ENCODE measurements at regions not wholly inside any gene's neighbourhood (a gene's known extent, or its start where the extent isn't known, plus 50 kb on each side); places are given as distances from the start of the nearest gene placed in this dataset.
"Not testable (repeated sequence)": the region's sequence is repeated elsewhere in the genome, so short reads cannot be mapped to it uniquely, and the experiment has no call there.

GRCh38 chr16:17936766-17937402, 399.7 kb downstream of the NPIPA8 start:
- DNase-seq: no peak

GRCh38 chr16:17930280-17930679, 406.3 kb downstream of the NPIPA8 start:
- DNase-seq: no peak

- no peak for DNase-seq
Measured at GRCh38 chr16:17926866-17927399, 409.6 kb downstream of the NPIPA8 start.

- DNase-seq: no peak
Measured at GRCh38 chr16:17926461-17926860, 410.1 kb downstream of the NPIPA8 start.

- DNase-seq: no peak
Measured at GRCh38 chr16:17925761-17926160, 410.8 kb downstream of the NPIPA8 start.

- peak; percentile 70 for DNase-seq
Measured at GRCh38 chr16:17921357-17921978, 415.1 kb downstream of the NPIPA8 start.

GRCh38 chr16:17917316-17918019, 419.1 kb downstream of the NPIPA8 start:
- DNase-seq: no peak

GRCh38 chr16:17915791-17916190, 420.7 kb downstream of the NPIPA8 start:
- no peak for DNase-seq

- no peak for DNase-seq
Measured at GRCh38 chr16:17914168-17914567, 422.4 kb downstream of the NPIPA8 start.

- not testable (repeated sequence) for DNase-seq
Measured at GRCh38 chr16:17911578-17911977, 425.0 kb downstream of the NPIPA8 start.

GRCh38 chr16:17906626-17907025, 429.9 kb downstream of the NPIPA8 start:
- not testable (repeated sequence) for DNase-seq

GRCh38 chr16:17901309-17901708, 430.5 kb upstream of the XYLT1 start:
- DNase-seq: no peak

GRCh38 chr16:17899141-17899540, 428.4 kb upstream of the XYLT1 start:
- DNase-seq: no peak

- no peak for DNase-seq
Measured at GRCh38 chr16:17887963-17888362, 417.2 kb upstream of the XYLT1 start.

GRCh38 chr16:17885659-17886207, 415.0 kb upstream of the XYLT1 start:
- no peak for DNase-seq

GRCh38 chr16:17877821-17878360, 407.1 kb upstream of the XYLT1 start:
- DNase-seq: no peak

GRCh38 chr16:17866996-17867395, 396.2 kb upstream of the XYLT1 start:
- DNase-seq: no peak

- DNase-seq: no peak
Measured at GRCh38 chr16:17861981-17862479, 391.3 kb upstream of the XYLT1 start.

GRCh38 chr16:17858061-17858460, 387.3 kb upstream of the XYLT1 start:
- DNase-seq: no peak

GRCh38 chr16:17853958-17854357, 383.2 kb upstream of the XYLT1 start:
- DNase-seq: no peak

- DNase-seq: no peak
Measured at GRCh38 chr16:17852977-17853702, 382.4 kb upstream of the XYLT1 start.

- DNase-seq: no peak
Measured at GRCh38 chr16:17850581-17851250, 380.0 kb upstream of the XYLT1 start.

Measured in stimulated activated CD4-positive, alpha-beta T cell treated with anti-CD3 and anti-CD28 coated beads, Interleukin-15, amount 100 ng/mL, for 24 hours (primary cell).